Nephron progenitor cell (in vitro differentiated cells): ENCODE measurements at regions not wholly inside any gene's neighbourhood (a gene's known extent, or its start where the extent isn't known, plus 50 kb on each side); places are given as distances from the start of the nearest gene placed in this dataset.
A peak's percentile ranks its signal among the peaks of the same experiment; 100 is the strongest.
"Not testable (repeated sequence)": the region's sequence is repeated elsewhere in the genome, so short reads cannot be mapped to it uniquely, and the experiment has no call there.

Experiments
- DNase-seq: peaks from one replicate; pipeline ENCODE4 v3.0.0; 2021
- H3K27ac Mint-ChIP-seq: 2 replicates; pipeline ENCODE4 v1.8.0; 2021; ENCODE audit warnings: mild to moderate bottlenecking, moderate library complexity, mixed read lengths
- H3K27me3 Mint-ChIP-seq: 2 replicates; pipeline ENCODE4 v1.8.0; 2021; ENCODE audit warnings: mild to moderate bottlenecking, low read depth, mixed read lengths; ENCODE audit not compliant: poor library complexity
- H3K36me3 Mint-ChIP-seq: 2 replicates; pipeline ENCODE4 v1.8.0; 2021; ENCODE audit warnings: low read depth, mixed read lengths
- H3K4me1 Mint-ChIP-seq: 2 replicates; pipeline ENCODE4 v1.8.0; 2021; ENCODE audit warnings: mixed read lengths
- H3K4me3 Mint-ChIP-seq: 2 replicates; pipeline ENCODE4 v1.8.0; 2021; ENCODE audit warnings: mild to moderate bottlenecking, moderate library complexity, mixed read lengths
- H3K9me3 Mint-ChIP-seq: 2 replicates; pipeline ENCODE4 v1.8.0; 2021; ENCODE audit warnings: mild to moderate bottlenecking, moderate library complexity, mixed read lengths
- TF ChIP-seq, protein P1 (sequence below): fragments of 200-600 bp; sonication (generic); IDR thresholded peaks from 2 replicates; pipeline ENCODE4 v1.5.0; 2021; ENCODE audit warnings: antibody characterized with exemption

DNA sequence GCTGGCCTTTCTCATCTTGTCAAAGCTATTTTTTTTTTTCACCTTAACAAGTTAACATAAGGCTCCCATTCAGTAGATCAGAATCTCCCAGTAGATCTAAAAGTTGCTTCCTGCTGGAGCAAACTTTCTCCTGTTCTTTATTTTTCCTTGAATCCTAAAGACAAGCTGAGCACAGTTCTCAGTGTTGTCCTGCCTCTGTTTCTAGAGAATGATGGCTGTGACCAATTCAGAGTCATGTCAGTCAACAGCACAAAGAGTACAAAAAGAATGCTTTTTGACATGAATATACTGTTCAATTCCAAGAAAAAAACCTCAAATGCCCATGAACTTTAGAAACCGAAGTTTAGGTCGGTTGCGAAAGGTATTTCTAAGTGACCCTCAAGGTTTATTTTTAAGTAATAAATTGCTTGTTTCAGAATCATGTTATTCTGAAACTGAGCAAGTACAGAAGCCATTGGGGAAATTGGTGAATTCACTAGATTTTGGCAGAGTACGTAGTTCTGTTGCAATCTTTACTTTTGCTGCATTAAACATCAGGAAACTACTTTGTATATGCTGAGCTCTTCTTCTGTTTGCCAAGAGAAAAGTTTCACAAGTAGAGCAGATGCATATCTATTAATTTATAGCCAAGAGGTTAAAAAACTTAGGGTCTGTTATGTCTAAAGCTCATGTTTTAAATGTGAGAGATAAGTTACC lies 161.7 kb upstream of the RPS23 start:
- no peaks in the 10 kb centered on the region for H3K27me3 Mint-ChIP-seq
- peaks cover 40% of the 10 kb centered on the region for H3K36me3 Mint-ChIP-seq
- H3K9me3 Mint-ChIP-seq: peaks cover 36% of the 10 kb centered on the region
- peaks cover 31% of the 10 kb centered on the region for H3K4me1 Mint-ChIP-seq
- H3K27ac Mint-ChIP-seq: no peak overlapping the region
- no peak for DNase-seq
- H3K4me3 Mint-ChIP-seq: no peak overlapping the region
- TF ChIP-seq, protein P1, sequence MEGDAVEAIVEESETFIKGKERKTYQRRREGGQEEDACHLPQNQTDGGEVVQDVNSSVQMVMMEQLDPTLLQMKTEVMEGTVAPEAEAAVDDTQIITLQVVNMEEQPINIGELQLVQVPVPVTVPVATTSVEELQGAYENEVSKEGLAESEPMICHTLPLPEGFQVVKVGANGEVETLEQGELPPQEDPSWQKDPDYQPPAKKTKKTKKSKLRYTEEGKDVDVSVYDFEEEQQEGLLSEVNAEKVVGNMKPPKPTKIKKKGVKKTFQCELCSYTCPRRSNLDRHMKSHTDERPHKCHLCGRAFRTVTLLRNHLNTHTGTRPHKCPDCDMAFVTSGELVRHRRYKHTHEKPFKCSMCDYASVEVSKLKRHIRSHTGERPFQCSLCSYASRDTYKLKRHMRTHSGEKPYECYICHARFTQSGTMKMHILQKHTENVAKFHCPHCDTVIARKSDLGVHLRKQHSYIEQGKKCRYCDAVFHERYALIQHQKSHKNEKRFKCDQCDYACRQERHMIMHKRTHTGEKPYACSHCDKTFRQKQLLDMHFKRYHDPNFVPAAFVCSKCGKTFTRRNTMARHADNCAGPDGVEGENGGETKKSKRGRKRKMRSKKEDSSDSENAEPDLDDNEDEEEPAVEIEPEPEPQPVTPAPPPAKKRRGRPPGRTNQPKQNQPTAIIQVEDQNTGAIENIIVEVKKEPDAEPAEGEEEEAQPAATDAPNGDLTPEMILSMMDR: no peak

DNA sequence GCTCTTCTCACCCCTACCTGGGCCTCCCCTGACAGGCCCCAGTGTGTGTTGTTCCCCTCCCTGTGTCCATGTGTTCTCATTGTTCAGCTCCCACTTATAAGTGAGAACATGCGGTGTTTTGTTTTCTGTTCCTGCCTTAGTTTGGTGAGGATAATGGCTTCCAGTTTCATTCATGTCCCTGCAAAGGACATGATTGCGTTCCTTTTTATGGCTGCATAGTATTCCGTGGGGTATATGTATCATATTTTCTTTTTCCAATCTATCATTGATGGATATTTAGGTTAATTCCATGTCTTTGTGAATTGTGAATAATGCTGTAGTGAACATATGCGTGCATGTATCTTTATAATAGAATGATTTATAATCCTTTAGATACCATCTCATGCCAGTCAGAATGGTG lies 159.4 kb upstream of the RPS23 start:
- not testable (repeated sequence) for H3K27me3 Mint-ChIP-seq, DNase-seq, H3K27ac Mint-ChIP-seq, H3K4me3 Mint-ChIP-seq
- Mint-ChIP-seq H3K4me1 (peaks cover 13% of the 10 kb centered on the region), H3K9me3 (peaks cover 42% of the 10 kb centered on the region), H3K36me3 (peaks cover 44% of the 10 kb centered on the region)

DNA sequence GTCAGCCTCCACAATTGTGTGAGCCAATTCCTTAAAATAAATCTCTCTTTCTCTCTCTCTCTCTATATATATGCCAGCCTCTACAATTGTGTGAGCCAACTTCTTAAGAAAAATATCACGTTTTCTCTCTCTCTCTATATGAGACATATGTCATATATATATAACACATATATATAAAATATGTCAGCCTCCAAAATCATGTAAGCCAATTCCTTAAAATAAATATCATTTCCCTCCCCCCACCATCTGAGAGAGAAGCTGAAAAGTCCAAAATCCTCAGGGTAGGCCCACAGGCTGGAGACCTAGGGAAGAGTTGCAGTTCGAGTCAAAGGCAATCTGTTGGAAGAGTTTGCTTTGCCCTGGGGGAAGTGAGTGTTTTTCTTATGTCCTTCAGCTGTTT lies 158.1 kb upstream of the RPS23 start:
- Mint-ChIP-seq H3K27me3 (peaks cover 2% of the 10 kb centered on the region), H3K27ac (no peak overlapping the region), H3K36me3 (peaks cover 41% of the 10 kb centered on the region), H3K4me3 (no peak overlapping the region), H3K9me3 (peaks cover 39% of the 10 kb centered on the region), H3K4me1 (peaks cover 13% of the 10 kb centered on the region)
- TF ChIP-seq, protein P1: no peak
- DNase-seq: no peak

DNA sequence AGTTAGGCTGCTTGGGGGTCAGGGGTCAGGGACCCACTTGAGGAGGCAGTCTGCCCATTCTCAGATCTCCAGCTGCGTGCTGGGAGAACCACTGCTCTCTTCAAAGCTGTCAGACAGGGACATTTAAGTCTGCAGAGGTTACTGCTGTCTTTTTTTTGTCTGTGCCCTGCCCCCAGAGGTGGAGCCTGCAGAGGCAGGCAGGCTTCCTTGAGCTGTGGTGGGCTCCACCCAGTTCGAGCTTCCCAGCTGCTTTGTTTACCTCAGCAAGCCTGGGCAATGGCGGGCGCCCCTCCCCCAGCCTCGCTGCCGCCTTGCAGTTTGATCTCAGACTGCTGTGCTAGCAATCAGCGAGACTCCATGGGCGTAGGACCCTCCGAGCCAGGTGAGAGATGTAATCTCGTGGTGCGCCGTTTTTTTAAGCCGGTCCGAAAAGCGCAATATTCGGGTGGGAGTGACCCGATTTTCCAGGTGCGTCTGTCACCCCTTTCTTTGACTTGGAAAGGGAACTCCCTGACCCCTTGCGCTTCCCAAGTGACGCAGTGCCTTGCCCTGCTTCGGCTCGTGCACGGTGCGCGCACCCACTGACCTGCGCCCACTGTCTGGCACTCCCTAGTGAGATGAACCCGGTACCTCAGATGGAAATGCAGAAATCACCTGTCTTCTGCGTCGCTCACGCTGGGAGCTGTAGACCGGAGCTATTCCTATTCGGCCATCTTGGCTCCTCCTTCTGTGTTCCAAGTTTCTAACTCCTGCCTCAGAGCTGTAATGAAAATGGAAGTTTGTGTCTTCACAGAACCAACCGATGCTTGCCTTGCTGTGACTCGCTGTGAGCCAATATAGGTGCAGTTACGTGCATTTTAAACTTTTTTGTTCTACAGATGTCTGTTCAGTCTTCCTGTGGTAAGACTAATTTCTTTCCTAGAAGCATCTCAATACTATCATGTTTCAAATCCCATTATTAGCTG lies 156.8 kb upstream of the RPS23 start:
- H3K36me3 Mint-ChIP-seq: peaks cover 36% of the 10 kb centered on the region
- peaks cover 38% of the 10 kb centered on the region for H3K9me3 Mint-ChIP-seq
- peak overlapping the region; percentile 42 for H3K4me3 Mint-ChIP-seq
- DNase-seq, H3K27me3 Mint-ChIP-seq: not testable (repeated sequence)
- peak overlapping the region; percentile 88 for H3K27ac Mint-ChIP-seq
- H3K4me1 Mint-ChIP-seq: peaks cover 13% of the 10 kb centered on the region

DNA sequence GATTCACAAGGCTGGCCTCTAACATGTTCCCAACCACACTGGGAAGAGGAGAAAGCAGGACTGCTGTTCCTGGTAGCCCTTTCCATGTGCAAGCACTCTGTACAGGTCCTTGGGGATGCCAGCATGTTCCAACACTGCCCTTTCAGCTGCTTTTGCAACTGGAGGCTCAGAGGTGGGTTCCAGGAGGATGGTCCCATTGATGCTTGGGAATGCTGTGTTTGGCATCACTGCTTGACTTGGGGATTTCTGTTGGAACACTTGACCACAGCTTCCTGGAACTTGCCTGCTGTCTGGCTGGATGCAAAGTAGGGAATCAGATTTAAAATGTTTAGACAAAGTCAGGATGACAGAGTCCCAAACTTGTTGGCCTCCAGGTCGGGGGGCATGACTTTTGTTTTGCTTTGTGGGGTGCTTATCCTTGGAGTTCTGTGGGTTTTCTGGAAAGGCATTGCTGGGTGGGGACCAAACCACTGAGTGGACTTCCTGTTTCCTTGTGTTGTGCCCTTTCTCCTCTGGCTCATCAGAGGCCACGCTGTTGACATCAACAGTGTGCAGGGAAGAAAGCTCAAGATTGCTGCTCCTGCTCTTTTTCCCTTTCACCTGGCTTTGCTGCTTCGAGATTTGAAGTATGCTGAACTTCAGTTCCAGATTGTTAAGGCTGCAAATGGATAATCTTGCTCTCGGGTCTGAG lies 148.5 kb upstream of the RPS23 start:
- H3K27me3 Mint-ChIP-seq: peaks cover 4% of the 10 kb centered on the region
- no peak for DNase-seq
- no peaks in the 10 kb centered on the region for H3K36me3 Mint-ChIP-seq
- TF ChIP-seq, protein P1: no peak
- H3K4me3 Mint-ChIP-seq: no peak overlapping the region
- peaks cover 14% of the 10 kb centered on the region for H3K4me1 Mint-ChIP-seq
- H3K9me3 Mint-ChIP-seq: peaks cover 8% of the 10 kb centered on the region
- H3K27ac Mint-ChIP-seq: no peak overlapping the region

DNA sequence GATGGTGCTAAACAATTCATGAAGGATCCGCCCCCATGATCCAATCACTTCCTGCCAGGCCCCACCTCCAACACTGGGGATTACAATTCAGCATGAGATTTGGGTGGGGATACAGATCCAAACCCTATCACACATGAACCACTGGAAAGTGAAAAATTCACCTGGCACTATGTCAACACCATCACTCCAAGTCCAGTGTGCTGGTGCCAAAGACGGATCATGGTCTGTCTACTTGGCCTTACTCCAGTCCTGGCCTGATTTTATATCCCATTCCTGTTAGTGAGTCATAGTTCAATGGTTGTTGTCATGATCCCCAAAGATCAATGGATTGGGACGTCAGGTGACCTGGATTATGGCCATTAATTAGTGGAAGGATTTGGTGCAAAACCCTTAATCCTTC lies 147.4 kb upstream of the RPS23 start:
- Mint-ChIP-seq H3K4me3 (no peak overlapping the region), H3K4me1 (peaks cover 14% of the 10 kb centered on the region), H3K27ac (no peak overlapping the region), H3K27me3 (peaks cover 7% of the 10 kb centered on the region), H3K36me3 (no peaks in the 10 kb centered on the region), H3K9me3 (peaks cover 8% of the 10 kb centered on the region)
- DNase-seq: no peak
- TF ChIP-seq, protein P1: no peak
